Esophagus muscularis mucosa (tissue), 3 donors: ENCODE measurements at regions not wholly inside any gene's neighbourhood (a gene's known extent, or its start where the extent isn't known, plus 50 kb on each side); places are given as distances from the start of the nearest gene placed in this dataset.

Source experiments
- CTCF ChIP-seq, 3 experiments: fragments of 200-600 bp in 2 of 3; fragments of 450-650 bp in 1 of 3; sonication (generic) in 2 of 3; IDR thresholded peaks; one replicate each; pipeline ENCODE4 v1.5.1; 2017 to 2019; ENCODE audit warnings: antibody characterized with exemption in 3 of 3, mild to moderate bottlenecking in 2 of 3, moderate library complexity in 1 of 3
- POLR2AphosphoS5 ChIP-seq, 2 donors: sonication (generic); formaldehyde crosslinking; IDR thresholded peaks; one replicate each; pipeline ENCODE4 v1.6.1; 2017; ENCODE audit warnings: antibody characterized with exemption in 2 of 2

GRCh38 chr1:175820456-175821025 lies 77.1 kb upstream of the TNR start:
- TF ChIP-seq POLR2AphosphoS5 (IDR thresholded peaks at IDR 0.05), result no peak
- TF ChIP-seq CTCF (IDR thresholded peaks at IDR 0.05), result no peak
